IMR-90 (cell line): ENCODE measurements at regions not wholly inside any gene's neighbourhood (a gene's known extent, or its start where the extent isn't known, plus 50 kb on each side); places are given as distances from the start of the nearest gene placed in this dataset.

ENCODE experiments used
- ATAC-seq: fragments of 200-7000 bp; cut with Tn5 transposase; 2 replicates; pipeline ENCODE4 v1.9.1; 2020; ENCODE audit warnings: low read depth, mild to moderate bottlenecking, moderate library complexity
- BruUV-seq: library from RNA; stranded (reverse); fragments of 400-500 nt; replicated peaks from 2 replicates; lab custom pipeline; 2021; lab: Mats Ljungman, UMichigan
- CTCF ChIA-PET: fragments of 300-600 bp; formaldehyde crosslinking; extraction: SDS; loops from one replicate; lab custom pipeline; 2021; ENCODE audit warnings: antibody characterized with exemption; lab: Yijun Ruan, JAX
- POLR2A ChIA-PET: fragments of 300-600 bp; sonication (Branson Sonifier 250); formaldehyde crosslinking; loops from one replicate; lab custom pipeline; 2022; ENCODE audit warnings: antibody characterized with exemption; ENCODE audit not compliant: unreplicated experiment; lab: Charles Lee
- DNase-seq: peaks from one replicate; pipeline ENCODE4 v3.0.0; 2013
- H2AFZ ChIP-seq: replicated peaks from 2 replicates; pipeline ENCODE3; 2013; ENCODE audit warnings: low read length, mild to moderate bottlenecking; ENCODE audit not compliant: poor library complexity
- H2AK5ac ChIP-seq: 2 replicates; pipeline ENCODE4 v1.6.1; 2013; ENCODE audit warnings: low read depth, low read length, inconsistent platforms
- H2AK9ac ChIP-seq: replicated peaks from 2 replicates; pipeline ENCODE3; 2013; ENCODE audit warnings: mild to moderate bottlenecking, low read depth, low read length, moderate library complexity; ENCODE audit not compliant: poor library complexity
- H2BK120ac ChIP-seq: 2 replicates; pipeline ENCODE4 v1.6.1; 2013; ENCODE audit warnings: low read depth, low read length, inconsistent platforms
- H2BK15ac ChIP-seq: 3 replicates; pipeline ENCODE4 v1.6.1; 2013; ENCODE audit warnings: low read depth, low read length, inconsistent platforms
- H2BK20ac ChIP-seq: 2 replicates; pipeline ENCODE4 v1.6.1; 2013; ENCODE audit warnings: low read depth, mild to moderate bottlenecking, inconsistent platforms, low read length, moderate library complexity
- H2BK5ac ChIP-seq: 2 replicates; pipeline ENCODE4 v1.6.1; 2013; ENCODE audit warnings: mild to moderate bottlenecking, low read depth, low read length, inconsistent platforms; ENCODE audit not compliant: poor library complexity, severe bottlenecking
- H3K14ac ChIP-seq: replicated peaks from 2 replicates; pipeline ENCODE4 v1.6.1; 2013; ENCODE audit warnings: low read depth, low read length, inconsistent platforms
- H3K18ac ChIP-seq: 2 replicates; pipeline ENCODE4 v1.6.1; 2013; ENCODE audit warnings: low read depth, low read length, control low read depth
- H3K23ac ChIP-seq: 2 replicates; pipeline ENCODE4 v1.6.1; 2013; ENCODE audit warnings: low read depth, low read length, inconsistent platforms
- H3K27ac ChIP-seq: 2 replicates; pipeline ENCODE4 v1.5.1; 2013; ENCODE audit warnings: mild to moderate bottlenecking, control low read depth, low read length; ENCODE audit not compliant: insufficient read depth
- H3K27me3 ChIP-seq: 2 replicates; pipeline ENCODE4 v1.6.1; 2013; ENCODE audit warnings: low read length; ENCODE audit not compliant: control insufficient read depth, insufficient read depth
- H3K36me3 ChIP-seq: 2 replicates; pipeline ENCODE4 v1.6.1; 2013; ENCODE audit warnings: low read length, mixed read lengths; ENCODE audit not compliant: control insufficient read depth, insufficient read depth
- H3K4ac ChIP-seq: 2 replicates; pipeline ENCODE4 v1.6.1; 2013; ENCODE audit warnings: low read depth, low read length, inconsistent platforms
- H3K4me1 ChIP-seq: 2 replicates; pipeline ENCODE4 v1.6.1; 2013; ENCODE audit warnings: low read length, mixed read lengths; ENCODE audit not compliant: control insufficient read depth, insufficient read depth
- H3K4me2 ChIP-seq: 2 replicates; pipeline ENCODE4 v1.6.1; 2013; ENCODE audit warnings: low read depth, mild to moderate bottlenecking, control low read depth, low read length, moderate library complexity
- H3K4me3 ChIP-seq: 2 replicates; pipeline ENCODE4 v1.5.1; 2013; ENCODE audit warnings: low read depth, mild to moderate bottlenecking, control low read depth, low read length, moderate library complexity; ENCODE audit not compliant: insufficient read depth
- H3K56ac ChIP-seq: 2 replicates; pipeline ENCODE4 v1.6.1; 2013; ENCODE audit warnings: low read length, inconsistent platforms; ENCODE audit not compliant: insufficient read depth; ENCODE audit errors: extremely low read depth
- H3K79me1 ChIP-seq, 2 experiments: 2 replicates each; pipeline ENCODE4 v1.6.1; 2013; ENCODE audit warnings: low read length in 2 of 2, inconsistent platforms in 1 of 2, low read depth in 1 of 2
- H3K9ac ChIP-seq: 2 replicates; pipeline ENCODE4 v1.6.1; 2013; ENCODE audit warnings: low read depth, low read length, control low read depth
- H3K9me1 ChIP-seq: 2 replicates; pipeline ENCODE4 v1.6.1; 2013; ENCODE audit warnings: low read length, inconsistent platforms; ENCODE audit not compliant: insufficient read depth
- H3K9me3 ChIP-seq: 2 replicates; pipeline ENCODE4 v1.6.1; 2013; ENCODE audit warnings: low read length; ENCODE audit not compliant: control insufficient read depth, insufficient read depth
- H4K20me1 ChIP-seq: 2 replicates; pipeline ENCODE4 v1.6.1; 2013; ENCODE audit warnings: low read length, inconsistent platforms; ENCODE audit not compliant: insufficient read depth
- H4K5ac ChIP-seq: 2 replicates; pipeline ENCODE4 v1.6.1; 2013; ENCODE audit warnings: mild to moderate bottlenecking, low read depth, low read length, control low read depth
- H4K8ac ChIP-seq, 2 experiments: 2 replicates each; pipeline ENCODE4 v1.6.1; 2013; ENCODE audit warnings: low read depth in 2 of 2, low read length in 2 of 2, control low read depth in 1 of 2, inconsistent platforms in 1 of 2
- H4K91ac ChIP-seq: 2 replicates; pipeline ENCODE4 v1.6.1; 2013; ENCODE audit warnings: low read depth, low read length, inconsistent platforms; ENCODE audit not compliant: insufficient read depth
- CHD1 ChIP-seq: IDR thresholded peaks from 2 replicates; pipeline ENCODE4 v1.6.1; 2012; ENCODE audit warnings: low read depth, low read length, improper control_type of control experiment
- CTCF ChIP-seq: conservative IDR thresholded peaks from 2 replicates; pipeline ENCODE4 v1.5.1; 2012; ENCODE audit warnings: mild to moderate bottlenecking, low read depth, low read length, improper control_type of control experiment
- FOS ChIP-seq: fragments of 150-350 bp; IDR thresholded peaks from 2 replicates; pipeline ENCODE4 v1.6.1; 2016; ENCODE audit warnings: low read depth, low read length
- MAFK ChIP-seq: IDR thresholded peaks from 2 replicates; pipeline ENCODE4 v1.6.1; 2012; ENCODE audit warnings: low read depth, low read length, improper control_type of control experiment
- MAZ ChIP-seq: IDR thresholded peaks from 2 replicates; pipeline ENCODE4 v1.6.1; 2012; ENCODE audit warnings: low read depth, mild to moderate bottlenecking, low read length, improper control_type of control experiment, moderate library complexity, borderline replicate concordance
- MXI1 ChIP-seq: IDR thresholded peaks from 2 replicates; pipeline ENCODE4 v1.6.1; 2012; ENCODE audit warnings: low read depth, mild to moderate bottlenecking, low read length, moderate library complexity, borderline replicate concordance
- NFE2L2 ChIP-seq: fragments of 150-350 bp; IDR thresholded peaks from 2 replicates; pipeline ENCODE4 v1.6.1; 2016; ENCODE audit warnings: low read depth, mild to moderate bottlenecking, low read length
- POLR2A ChIP-seq: IDR thresholded peaks from 2 replicates; pipeline ENCODE4 v1.6.1; 2012; ENCODE audit warnings: mild to moderate bottlenecking, low read depth, low read length
- RAD21 ChIP-seq: IDR thresholded peaks from 2 replicates; pipeline ENCODE4 v1.6.1; 2012; ENCODE audit warnings: low read length, improper control_type of control experiment
- RFX5 ChIP-seq: IDR thresholded peaks from 2 replicates; pipeline ENCODE4 v1.8.0; 2012; ENCODE audit warnings: low read depth, mild to moderate bottlenecking, low read length, moderate library complexity
- SMC3 ChIP-seq: fragments of 150-350 bp; IDR thresholded peaks from 2 replicates; pipeline ENCODE4 v1.6.1; 2016; ENCODE audit warnings: low read depth, mild to moderate bottlenecking, antibody characterized with exemption, low read length, moderate library complexity
- WGBS, 2 experiments: methylation state at CpG; one replicate each; pipeline versions ENCODE4 v1.1.5 to v1.1.7; 2013; ENCODE audit warnings: missing lambda C conversion rate in 2 of 2; ENCODE audit not compliant: insufficient read length in 1 of 2; ENCODE audit errors: extremely low coverage in 2 of 2; 5-methylcytosine and 5-hydroxymethylcytosine counted together
- dilution Hi-C: fragments of 300-500 bp; cut with HindIII; formaldehyde crosslinking; loops from one replicate; pipeline ENCODE4 v1.14.3; 2018; ENCODE audit warnings: low sequenced_read_pairs; ENCODE audit not compliant: unreplicated experiment
- in situ Hi-C: fragments of 300-500 bp; cut with MboI; formaldehyde crosslinking; loops from 3 replicates; pipeline ENCODE4 v1.14.3; 2019; ENCODE audit warnings: low sequenced_read_pairs, inconsistent platforms, mixed read lengths
- intact Hi-C: fragments of 100-400 bp; cut with micrococcal nuclease; formaldehyde crosslinking; loops from 2 replicates; pipeline ENCODE4 v1.10.0; 2022

DNA sequence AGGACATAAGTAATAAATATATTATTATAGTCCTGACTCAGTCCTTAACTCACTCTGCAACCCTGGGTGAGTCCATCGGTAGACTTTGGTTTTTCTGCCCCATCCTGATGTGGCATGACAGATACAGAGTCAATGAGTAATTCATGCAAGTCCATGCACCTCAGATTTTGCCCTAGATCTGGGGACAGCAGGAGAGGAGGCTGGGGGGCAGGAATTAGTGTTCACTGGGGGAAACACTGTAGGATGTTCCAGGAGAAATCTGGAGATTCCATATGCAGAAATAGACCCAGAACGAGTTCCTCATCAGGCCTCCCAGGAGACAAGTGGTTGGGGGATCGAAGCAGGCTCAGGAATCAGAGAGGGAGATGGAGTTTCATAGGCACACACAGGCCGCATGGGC, 150.8 kb downstream of the DICER1 start:
- no peak for DNase-seq

More for the DNA sequence above, 150.8 kb downstream of the DICER1 start:
- no peak for TF ChIP-seq FOS
- TF ChIP-seq MXI1 = no peak
- TF ChIP-seq CTCF = no peak
- no peak for TF ChIP-seq MAFK
- no peak for TF ChIP-seq NFE2L2
- TF ChIP-seq SMC3 = no peak
- no peak for TF ChIP-seq POLR2A
- TF ChIP-seq RAD21 = no peak
- no peak for TF ChIP-seq RFX5
- TF ChIP-seq MAZ = no peak
- no peak for TF ChIP-seq CHD1
- Histone ChIP-seq H3K4ac (no peak overlapping the region), H2BK5ac (no peak overlapping the region), H3K9me3 (no peaks in the 10 kb centered on the region), H3K4me3 (no peak overlapping the region), H3K79me1 (no peaks in the 10 kb centered on the region), H3K4me2 (no peak overlapping the region), H2AK5ac (no peak overlapping the region), H4K20me1 (no peaks in the 10 kb centered on the region), H4K91ac (no peak overlapping the region), H3K27me3 (peaks cover 7% of the 10 kb centered on the region; the same call in 1 of the 2 replicates), H3K9ac (no peak overlapping the region), H2BK120ac (no peak overlapping the region), H3K56ac (no peak overlapping the region), H3K14ac (no peak overlapping the region), H2AK9ac (no peak overlapping the region), H2BK15ac (no peak overlapping the region), H3K36me3 (no peaks in the 10 kb centered on the region), H4K8ac (no peak overlapping the region), H3K4me1 (no peaks in the 10 kb centered on the region), H3K9me1 (no peaks in the 10 kb centered on the region), H3K18ac (no peak overlapping the region), H4K5ac (no peak overlapping the region), H3K23ac (no peak overlapping the region), H3K27ac (no peak overlapping the region), H2BK20ac (no peak overlapping the region), H2AFZ (no peak overlapping the region)
- dilution Hi-C loops = no loop called here
- POLR2A ChIA-PET = no interaction called here
- intact Hi-C loops = no loop called here
- no TSS peak for BruUV-seq
- 50% methylated on average over 1 of the region's 4 CpGs; no CpG with 5 or more reads in 1 of the 2 experiments for WGBS, 2 experiments
- CTCF ChIA-PET = no interaction called here
- no peak for ATAC-seq
- in situ Hi-C loops = no loop called here
